ENCODE measurements at regions not wholly inside any gene's neighbourhood (a gene's known extent, or its start where the extent isn't known, plus 50 kb on each side); places are given as distances from the start of the nearest gene placed in this dataset.

DNA sequence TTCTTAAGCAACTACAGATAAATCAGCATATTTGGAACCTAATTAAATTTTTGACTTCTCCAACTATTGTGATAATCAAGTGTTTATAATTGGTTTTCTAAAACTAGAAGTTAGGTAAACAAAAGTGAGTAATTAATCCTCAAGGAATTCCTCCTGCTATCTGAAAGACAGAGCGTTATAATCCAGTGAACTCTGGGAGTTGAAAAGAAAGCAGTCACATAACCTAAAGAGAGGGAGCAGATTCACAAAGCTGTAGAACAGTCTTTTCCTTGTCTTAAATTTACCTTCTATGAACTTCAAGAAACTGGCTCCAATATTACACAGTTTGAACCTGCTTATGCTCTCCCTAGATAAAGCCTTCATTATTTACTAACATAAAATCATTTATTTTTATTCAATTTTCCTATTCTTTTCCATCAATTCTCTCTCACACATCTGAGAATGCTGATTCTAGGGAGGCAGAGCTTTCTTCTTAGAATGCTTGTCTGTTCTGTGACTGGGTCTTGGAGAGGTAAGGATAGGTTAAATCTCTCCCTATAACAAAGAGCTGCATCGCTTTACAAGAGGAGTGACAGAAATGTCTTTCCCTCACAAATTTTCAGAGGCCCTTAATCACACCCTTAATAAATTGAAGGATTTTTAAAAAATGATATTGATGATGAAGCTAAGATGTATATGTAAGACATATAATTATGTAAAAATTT is 132.8 kb downstream of the TUSC7 start:
- TF ChIP-seq, protein P1, sequence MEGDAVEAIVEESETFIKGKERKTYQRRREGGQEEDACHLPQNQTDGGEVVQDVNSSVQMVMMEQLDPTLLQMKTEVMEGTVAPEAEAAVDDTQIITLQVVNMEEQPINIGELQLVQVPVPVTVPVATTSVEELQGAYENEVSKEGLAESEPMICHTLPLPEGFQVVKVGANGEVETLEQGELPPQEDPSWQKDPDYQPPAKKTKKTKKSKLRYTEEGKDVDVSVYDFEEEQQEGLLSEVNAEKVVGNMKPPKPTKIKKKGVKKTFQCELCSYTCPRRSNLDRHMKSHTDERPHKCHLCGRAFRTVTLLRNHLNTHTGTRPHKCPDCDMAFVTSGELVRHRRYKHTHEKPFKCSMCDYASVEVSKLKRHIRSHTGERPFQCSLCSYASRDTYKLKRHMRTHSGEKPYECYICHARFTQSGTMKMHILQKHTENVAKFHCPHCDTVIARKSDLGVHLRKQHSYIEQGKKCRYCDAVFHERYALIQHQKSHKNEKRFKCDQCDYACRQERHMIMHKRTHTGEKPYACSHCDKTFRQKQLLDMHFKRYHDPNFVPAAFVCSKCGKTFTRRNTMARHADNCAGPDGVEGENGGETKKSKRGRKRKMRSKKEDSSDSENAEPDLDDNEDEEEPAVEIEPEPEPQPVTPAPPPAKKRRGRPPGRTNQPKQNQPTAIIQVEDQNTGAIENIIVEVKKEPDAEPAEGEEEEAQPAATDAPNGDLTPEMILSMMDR (IDR thresholded peaks at IDR 0.05; ENCODE audit: low read depth, low read length, missing control alignments), result no peak
- DNase-seq (ENCODE audit: low read depth), result no peak
- H3K4me3 ChIP-seq (ENCODE audit: low read depth, low read length), result no peak overlapping the region

DNA sequence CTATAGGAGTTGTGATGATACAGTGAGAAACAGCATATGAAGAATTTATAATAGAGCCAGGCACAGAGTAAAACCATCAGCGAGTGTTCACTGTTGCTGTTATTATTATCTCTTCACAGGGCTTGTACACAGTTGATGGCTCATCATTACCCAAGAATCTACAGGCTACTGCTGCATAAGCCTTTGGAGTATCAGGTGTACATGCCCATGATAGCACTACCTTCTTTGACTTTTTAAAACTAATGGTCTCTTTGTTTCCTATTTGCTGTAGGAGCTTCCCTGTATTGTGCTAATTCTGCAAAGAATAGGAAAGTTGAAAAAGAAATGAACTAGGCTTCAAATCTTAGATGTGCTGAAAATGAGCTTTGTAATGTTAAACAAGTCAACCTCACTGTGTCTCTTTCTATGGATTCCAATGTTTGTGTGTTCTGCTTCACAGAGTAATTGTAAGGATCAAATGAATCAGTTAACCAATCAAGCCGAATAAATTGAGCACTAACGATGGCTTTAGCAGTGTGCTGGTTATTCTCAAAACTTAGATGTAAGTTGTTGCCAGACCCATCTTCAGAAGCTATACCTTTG is 138.8 kb downstream of the TUSC7 start:
- TF ChIP-seq, protein P1 (IDR thresholded peaks at IDR 0.05; ENCODE audit: low read depth, low read length, missing control alignments), result no peak
- no peak for DNase-seq (ENCODE audit: low read depth)
- no peak overlapping the region for H3K4me3 ChIP-seq (ENCODE audit: low read depth, low read length)

GRCh38 chr3:116849261-116849688 is 139.7 kb downstream of the TUSC7 start:
- no peak overlapping the region for H3K4me3 ChIP-seq (ENCODE audit: low read depth, low read length)
- TF ChIP-seq, protein P1 (IDR thresholded peaks at IDR 0.05; ENCODE audit: low read depth, low read length, missing control alignments), result no peak
- no peak for DNase-seq (ENCODE audit: low read depth)

DNA sequence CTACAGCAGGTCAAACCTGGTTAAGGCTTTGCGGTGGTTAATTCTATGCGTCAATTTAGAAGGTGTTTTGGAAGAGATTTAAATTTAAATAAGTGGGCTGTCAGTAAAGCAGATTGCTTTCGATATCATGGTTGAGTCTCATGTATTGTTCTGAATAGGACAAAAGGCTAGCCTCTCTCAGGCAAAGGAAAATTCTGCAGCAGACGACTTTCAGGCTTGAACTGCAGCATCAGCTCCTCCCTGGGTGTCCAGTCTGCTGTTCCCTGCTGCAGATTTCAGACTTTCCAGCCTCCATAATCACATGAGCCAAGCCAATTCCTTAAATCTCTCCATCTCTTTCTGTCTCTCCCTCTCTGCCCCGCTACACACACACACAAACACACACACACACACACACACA is 143.2 kb downstream of the TUSC7 start:
- TF ChIP-seq, protein P1 (IDR thresholded peaks at IDR 0.05; ENCODE audit: low read depth, low read length, missing control alignments), result no peak
- DNase-seq (ENCODE audit: low read depth), result no peak
- H3K4me3 ChIP-seq (ENCODE audit: low read depth, low read length), result no peak overlapping the region

GRCh38 chr3:116863270-116863770 is 153.7 kb downstream of the TUSC7 start:
- no peak overlapping the region for H3K4me3 ChIP-seq (ENCODE audit: low read depth, low read length)
- DNase-seq (ENCODE audit: low read depth), result no peak
- TF ChIP-seq, protein P1 (IDR thresholded peaks at IDR 0.05; ENCODE audit: low read depth, low read length, missing control alignments), result no peak

GRCh38 chr3:116863822-116864589 is 154.4 kb downstream of the TUSC7 start:
- peak; percentile 5 for DNase-seq (ENCODE audit: low read depth)
- TF ChIP-seq, protein P1 (IDR thresholded peaks at IDR 0.05; ENCODE audit: low read depth, low read length, missing control alignments), result peak; percentile 42
- H3K4me3 ChIP-seq (ENCODE audit: low read depth, low read length), result no peak overlapping the region

All from GM12864 (cell line).